ENCODE measurements at regions not wholly inside any gene's neighbourhood (a gene's known extent, or its start where the extent isn't known, plus 50 kb on each side); places are given as distances from the start of the nearest gene placed in this dataset.

DNA sequence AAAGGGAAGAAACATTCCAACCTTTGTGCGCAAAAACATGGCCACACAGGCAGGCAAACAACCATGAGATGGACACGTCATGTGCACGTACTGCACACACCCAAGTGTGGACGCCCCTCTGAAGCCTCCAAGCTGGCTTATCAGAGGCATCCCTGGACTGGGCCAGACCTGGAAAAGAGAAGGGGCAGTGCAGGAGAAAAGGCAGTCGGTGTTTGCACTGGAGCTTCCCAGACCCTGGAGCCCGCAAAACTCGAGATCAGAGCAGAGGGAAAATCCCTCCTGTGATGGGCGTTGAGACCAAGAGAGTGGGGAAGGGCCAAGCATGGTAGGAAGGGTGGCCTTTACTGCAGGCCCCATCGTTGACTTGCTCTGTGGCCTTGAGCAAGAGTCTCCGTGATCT, 269.5 kb downstream of the CYRIA start:
- TF ChIP-seq POLR2A (IDR thresholded peaks at IDR 0.05): no peak
- TF ChIP-seq, protein P1, sequence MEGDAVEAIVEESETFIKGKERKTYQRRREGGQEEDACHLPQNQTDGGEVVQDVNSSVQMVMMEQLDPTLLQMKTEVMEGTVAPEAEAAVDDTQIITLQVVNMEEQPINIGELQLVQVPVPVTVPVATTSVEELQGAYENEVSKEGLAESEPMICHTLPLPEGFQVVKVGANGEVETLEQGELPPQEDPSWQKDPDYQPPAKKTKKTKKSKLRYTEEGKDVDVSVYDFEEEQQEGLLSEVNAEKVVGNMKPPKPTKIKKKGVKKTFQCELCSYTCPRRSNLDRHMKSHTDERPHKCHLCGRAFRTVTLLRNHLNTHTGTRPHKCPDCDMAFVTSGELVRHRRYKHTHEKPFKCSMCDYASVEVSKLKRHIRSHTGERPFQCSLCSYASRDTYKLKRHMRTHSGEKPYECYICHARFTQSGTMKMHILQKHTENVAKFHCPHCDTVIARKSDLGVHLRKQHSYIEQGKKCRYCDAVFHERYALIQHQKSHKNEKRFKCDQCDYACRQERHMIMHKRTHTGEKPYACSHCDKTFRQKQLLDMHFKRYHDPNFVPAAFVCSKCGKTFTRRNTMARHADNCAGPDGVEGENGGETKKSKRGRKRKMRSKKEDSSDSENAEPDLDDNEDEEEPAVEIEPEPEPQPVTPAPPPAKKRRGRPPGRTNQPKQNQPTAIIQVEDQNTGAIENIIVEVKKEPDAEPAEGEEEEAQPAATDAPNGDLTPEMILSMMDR (IDR thresholded peaks at IDR 0.05): no peak

All from gastroesophageal sphincter (tissue), 3 donors.